ENCODE measurements at regions not wholly inside any gene's neighbourhood (a gene's known extent, or its start where the extent isn't known, plus 50 kb on each side); places are given as distances from the start of the nearest gene placed in this dataset.
A peak's percentile ranks its signal among the peaks of the same experiment; 100 is the strongest.
"Not testable (repeated sequence)": the region's sequence is repeated elsewhere in the genome, so short reads cannot be mapped to it uniquely, and the experiment has no call there.

DNA sequence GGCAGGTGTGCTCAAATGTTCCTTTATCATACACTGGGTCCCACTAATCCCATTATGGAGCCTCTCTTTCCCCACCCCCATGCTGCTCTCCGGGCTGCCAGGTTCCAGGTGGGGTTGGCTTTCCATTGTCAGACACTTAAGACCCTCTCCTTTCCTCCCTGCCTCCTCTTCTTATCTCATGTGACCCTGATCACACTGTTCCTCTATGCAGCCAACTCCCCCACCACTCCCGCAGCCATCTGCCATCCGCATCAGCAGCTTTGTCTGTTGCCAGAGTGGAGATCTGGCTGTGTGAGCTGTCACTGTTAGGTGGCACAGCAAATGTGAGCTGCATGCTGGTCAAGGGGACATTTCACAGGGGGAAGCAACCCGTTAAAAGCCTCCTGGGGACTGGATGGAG lies 391.4 kb downstream of the TNS3 start:
- DNase-seq (ENCODE audit: low spot score) = no peak

DNA sequence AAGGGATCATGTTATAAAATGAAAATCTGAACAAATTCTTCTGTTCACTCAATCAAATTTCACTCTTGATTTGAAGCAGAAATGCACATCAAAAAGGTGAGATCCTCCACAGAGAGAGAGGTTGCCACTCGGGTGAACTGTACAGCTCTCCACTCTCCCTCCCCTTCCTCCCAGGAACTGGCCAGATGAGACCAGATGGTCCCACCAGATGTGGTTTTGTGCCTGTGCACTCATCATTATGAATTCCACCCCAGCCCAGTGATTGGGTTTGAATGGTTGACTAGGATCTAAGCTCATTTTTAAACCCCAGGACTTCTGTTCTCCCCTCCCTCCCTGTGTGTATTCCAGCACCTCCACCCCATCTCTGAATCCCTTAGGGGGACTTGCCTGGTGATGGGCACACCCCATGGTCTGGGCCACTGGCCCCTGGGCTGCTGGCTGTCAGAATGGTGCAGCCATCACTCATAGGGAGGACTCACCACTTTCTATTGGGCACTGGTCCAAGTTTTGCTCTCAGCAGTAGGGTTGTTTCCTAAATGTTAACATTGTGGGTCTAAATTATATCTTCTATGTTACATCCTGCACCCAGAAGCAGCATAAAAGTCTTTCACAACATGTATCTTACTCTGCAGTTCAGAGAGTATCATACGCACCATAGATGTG lies 393.1 kb downstream of the TNS3 start:
- DNase-seq (ENCODE audit: low spot score) = no peak

DNA sequence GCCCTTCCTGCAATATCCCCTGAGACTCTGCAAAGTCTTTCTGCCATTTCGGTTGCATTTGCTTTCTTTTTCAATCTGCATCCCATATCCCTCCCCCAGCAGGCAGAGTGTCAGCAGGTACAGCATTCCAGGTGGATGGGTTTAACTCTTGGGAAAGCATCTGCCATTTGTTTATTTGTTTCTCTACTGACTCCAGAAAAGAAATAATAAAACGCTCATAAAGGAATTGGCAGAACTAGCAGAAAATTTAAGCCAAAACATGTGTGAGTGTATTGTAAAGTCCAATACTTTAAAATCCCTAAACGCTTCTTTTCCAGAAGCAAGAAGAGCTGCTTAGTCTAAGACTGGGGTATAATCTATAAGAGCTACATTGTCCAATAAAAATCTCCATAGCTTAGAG lies 393.8 kb downstream of the TNS3 start:
- DNase-seq (ENCODE audit: low spot score) = no peak

DNA sequence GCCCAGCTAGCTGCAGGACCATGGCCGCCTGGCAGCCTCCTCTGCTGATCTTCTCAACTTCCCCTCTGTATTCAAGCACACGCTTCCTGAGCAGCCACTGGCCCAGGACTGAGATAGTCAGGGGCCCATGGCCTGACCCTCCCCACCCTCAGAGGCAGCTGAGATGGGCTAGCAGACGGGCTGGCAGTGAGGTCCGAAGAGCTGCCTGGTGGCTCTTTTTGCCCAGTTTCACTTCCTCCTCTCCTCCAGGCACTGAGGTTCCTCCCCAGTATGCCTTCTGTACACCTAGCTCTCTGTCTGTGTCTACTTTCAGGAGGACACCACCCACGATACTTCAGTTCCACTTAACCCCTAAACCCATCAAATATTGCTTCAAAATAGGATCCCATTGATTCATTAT lies 395.6 kb downstream of the TNS3 start:
- no peak for DNase-seq (ENCODE audit: low spot score)

DNA sequence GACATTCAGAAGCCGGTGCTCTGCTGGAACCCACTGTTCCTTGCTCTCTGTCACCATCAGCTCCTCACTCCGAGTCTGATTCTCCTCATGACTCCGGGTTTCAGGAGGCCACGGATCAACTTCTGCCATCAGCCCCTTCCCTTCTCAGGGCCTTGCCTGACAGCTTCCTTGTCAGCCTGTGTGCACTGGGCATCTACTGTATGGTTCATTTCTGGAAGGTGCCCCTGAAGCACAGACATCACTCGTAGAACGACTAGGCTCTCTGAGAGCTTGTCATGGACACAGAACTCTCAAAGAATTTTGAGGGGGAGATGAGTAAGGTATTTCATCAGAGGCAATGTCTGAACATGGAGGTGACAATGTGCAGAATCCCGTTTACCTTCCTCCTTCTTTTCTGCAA lies 396.1 kb downstream of the TNS3 start:
- no peak for DNase-seq (ENCODE audit: low spot score)

DNA sequence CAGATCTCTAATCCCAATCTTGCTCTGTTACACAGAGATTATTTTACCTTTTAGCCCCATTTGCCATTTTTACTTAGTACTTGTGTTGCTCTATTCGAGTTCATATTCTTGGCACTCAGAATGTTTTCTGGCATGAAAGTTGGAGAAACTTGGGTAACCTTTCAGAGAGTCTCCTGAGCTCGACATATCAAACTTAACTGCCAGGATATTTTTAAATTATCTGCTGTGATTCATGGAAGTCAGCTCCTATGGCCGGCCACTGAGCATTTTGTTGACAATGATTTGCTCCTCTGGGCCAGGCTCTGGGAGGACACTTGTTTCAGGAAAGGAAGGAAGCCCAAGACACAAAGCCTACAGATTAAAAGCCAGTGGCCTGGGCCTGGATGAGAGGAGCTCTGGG lies 396.7 kb downstream of the TNS3 start:
- DNase-seq (ENCODE audit: low spot score) = no peak

DNA sequence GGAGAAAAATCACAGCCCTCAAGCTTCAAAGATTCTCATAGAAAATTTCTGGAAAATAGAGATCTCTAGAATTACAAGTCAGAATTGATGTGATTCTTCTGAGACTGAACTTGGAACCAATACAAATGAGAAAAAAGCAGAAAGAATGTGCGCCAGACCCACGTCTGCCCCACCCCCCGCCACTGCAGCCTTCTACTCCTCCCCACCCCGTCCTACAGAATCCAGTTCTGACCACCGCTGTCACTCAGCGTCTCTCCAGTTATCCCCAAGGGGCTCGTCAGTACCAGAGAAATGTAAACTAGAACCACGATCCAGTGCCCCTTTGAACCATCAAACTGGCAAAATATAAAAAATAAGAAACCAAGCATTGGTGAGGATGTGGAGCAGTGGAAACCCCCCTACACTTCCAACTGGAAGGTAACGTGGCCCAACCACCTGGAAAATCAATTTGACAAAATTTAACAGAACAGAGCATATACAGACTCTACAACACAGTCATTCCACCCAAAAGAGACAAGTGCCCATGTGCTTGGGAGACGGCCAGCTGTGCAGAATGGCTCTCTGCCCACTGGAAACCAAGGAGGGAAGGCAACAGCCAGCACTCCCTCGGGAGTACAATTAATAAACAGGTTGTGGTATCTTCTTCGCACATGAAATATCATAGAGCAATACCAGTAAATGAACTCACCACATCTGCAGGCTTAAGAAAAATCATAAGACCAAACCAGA lies 397.9 kb downstream of the TNS3 start:
- DNase-seq (ENCODE audit: low spot score) = no peak

DNA sequence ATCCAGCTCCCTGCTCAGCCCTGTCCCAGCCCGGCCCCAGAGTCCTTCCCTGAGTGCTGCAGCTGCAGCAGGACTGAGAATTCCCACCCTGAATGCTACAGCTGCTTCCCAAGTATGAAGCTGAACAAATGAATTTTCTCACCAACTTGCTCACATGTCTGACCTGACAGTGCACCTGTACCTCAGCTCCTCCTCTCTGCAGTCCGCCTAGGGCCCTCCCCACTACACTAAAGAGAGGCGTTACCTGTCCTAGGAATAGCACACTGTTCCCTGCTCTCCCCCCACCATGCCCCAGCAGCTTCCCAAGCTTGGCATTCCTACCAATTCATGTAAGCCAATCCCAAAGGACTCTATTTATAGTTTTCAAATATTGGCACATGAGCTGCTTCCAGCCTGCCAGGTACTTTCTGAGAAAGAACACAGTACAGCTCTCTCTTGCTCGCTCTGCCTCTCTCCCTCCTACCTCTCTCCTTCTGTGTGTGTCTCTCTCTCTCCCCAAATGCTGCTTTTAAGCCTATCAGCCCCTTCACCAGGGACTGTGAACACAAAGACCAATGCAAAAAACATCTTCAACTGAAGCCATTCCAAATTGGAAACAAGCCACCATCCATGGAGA lies 400.1 kb downstream of the TNS3 start:
- no peak for DNase-seq (ENCODE audit: low spot score)

DNA sequence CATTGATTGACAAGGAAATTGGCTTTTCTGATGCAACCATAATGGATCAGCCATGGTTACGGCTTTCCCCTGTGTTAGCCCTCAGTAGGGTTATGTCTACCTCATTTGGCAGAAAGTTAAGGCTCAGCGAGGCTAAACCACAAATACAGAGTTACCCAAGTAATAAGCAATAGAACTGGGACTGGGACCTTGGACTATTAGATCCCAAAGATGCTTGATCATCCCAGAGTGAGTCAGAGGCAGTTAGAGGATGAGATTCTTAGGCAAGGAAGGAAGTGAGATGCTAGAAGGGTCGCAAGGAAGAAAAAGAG lies 401.4 kb downstream of the TNS3 start:
- DNase-seq (ENCODE audit: low spot score) = no peak

DNA sequence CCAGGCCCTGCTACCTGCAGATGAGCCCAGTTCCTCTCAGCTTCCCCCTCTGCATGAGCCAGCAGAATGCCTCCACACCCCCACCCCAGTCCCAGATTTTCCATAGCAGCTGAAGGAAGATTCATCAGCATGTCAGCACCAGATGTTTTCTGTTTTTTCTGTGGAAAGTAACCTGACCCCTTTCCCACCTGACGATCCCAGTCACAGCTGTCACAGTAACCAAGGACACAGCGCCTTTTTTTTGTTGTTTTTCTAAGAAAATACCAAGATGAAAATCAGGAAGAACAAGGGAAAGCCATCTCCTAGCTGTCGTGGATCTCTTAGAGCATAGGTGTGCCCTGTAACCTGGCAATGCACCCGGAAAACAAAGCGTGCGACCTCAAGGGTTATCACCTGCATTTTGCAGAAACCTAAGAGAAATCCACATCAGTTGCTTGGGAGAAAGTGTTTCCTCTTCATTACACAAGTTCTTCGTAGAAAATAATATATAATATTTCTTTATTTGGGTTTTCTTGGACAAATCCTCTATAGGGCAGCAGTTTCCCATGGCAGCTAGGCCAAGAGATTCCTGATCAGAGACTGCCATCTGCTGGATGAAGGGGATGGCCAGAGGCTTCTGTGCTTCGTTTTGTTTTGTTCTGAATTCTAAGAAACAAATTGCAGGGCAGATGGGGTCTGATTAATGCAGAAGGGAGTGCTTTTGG lies 401.9 kb downstream of the TNS3 start:
- peak; percentile 77 for DNase-seq (ENCODE audit: low spot score)

DNA sequence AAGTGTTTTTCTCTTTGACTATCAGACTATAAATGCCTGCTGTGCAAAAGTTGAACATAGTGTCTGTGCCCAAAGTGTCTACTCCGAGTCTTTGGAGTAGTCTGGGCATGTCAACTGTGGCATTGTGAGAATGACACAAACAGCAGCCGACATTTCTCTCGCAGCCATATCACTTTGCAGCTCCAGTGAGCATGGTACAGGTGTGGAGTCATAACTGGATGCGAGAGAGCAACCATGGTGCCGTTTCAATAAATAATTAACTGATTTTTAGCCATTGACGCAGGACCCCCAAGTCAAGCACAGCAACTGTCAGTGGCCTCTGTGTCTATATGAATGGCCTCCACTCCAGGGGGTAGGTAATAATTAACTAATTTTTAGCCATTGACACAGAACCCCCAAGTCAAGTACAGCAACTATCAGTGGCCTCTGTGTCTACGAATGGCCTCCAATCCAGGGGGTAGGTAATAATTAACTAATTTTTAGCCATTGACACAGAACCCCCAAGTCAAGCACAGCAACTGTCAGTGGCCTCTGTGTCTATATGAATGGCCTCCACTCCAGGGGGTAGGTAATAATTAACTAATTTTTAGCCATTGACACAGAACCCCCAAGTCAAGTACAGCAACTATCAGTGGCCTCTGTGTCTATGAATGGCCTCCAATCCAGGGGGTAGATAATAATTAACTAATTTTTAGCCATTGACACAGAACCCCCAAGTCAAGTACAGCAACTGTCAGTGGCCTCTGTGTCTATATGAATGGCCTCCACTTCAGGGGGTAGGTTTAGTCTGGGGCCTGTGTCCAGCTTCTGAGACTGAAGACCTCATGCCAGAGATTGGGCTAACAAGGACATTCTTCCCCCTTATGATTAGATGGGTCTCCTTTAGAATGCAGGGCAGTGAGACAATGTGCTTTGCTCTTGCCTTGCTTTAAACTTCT lies 409.0 kb downstream of the TNS3 start:
- DNase-seq (ENCODE audit: low spot score) = not testable (repeated sequence)

DNA sequence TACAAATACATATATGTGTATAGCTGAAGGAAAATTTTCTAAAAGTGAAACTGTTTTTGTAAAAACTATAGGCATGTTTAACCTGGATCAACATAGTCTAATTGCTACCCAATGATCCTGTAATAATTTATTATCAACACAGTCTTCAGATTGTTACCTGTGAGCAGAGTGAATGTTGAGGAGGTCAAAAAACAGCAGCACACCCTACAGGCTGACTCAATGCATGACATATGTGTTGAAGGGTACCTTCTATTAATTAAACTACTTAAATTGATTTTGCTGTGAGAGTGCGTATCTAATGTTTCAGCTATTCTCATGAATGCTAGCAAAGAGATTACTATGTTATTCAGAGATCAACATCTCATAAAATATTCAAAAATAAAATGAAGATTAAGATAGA lies 411.4 kb downstream of the TNS3 start:
- no peak for DNase-seq (ENCODE audit: low spot score)

DNA sequence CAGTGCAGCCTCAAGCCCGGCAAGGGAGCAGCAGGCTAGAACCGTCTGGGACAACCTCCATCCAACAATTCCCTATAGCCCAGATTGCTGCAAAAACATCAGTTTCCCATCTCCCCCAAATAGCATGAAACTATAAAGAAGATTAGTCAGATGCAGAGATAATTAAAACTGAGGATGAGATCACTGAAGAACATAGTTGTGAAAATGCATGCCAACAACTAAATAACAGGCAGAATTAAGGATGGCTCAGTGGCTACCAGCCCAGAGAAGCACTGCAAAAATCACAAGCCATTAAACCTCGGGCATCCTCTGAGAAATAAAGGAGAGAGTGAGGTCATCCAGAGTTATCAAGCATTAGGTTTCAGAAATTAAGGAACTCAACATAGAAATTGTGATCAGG lies 427.1 kb downstream of the TNS3 start:
- DNase-seq (ENCODE audit: low spot score) = no peak

DNA sequence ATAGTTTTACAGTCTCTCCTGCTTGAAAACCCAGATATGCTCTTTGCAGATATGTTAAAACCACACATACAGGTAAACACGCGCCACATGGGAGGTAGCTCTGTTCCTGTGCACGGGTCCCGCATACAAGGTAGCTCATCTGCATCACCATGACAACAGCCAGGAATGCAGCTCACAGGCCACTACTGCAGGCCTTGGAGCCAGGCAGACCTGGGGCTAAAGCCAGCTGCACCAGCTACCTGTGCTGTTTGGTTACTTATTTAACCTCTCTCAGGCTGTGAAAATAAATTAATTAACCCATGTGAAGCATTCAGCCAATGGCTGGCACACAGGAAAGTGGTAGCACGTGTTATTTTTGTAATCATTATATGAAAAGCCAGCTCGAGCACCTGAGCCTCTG lies 428.3 kb downstream of the TNS3 start:
- DNase-seq (ENCODE audit: low spot score) = peak; percentile 78

DNA sequence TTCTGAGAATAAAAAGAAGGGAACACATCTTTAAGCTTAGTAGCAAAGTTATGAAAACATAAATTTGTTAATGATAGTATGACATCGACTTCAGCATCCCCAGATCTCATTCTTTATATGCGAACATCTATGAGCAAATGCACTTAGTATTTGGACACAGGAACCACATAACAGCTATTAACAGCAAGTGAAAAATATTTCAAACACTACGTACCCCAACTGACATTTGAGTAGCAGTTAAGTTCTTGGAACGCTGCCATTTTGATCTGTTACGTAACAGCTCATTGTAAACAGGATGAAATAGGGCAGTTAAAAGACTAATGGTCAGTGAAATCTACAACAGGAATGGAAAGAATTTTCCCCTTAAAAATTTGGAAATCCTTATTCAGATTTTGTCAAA lies 428.9 kb downstream of the TNS3 start:
- peak; percentile 18 for DNase-seq (ENCODE audit: low spot score)

DNA sequence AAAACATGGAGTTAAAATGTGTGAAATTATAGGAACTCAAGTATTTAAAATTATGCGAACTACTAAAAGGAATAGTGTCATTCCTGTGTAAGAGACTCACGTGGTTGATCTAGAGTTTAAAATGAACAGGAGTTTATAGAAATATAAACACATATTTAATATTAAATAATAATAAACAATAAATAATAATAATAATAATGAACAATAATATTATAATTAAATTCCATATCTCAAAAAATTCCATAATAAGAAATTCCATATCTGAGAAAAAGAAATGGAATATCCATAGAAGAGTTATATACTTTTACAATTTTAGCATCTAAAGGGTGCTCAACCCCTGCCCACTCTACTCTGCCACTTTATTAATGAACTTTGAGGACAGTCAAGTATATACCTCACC lies 429.6 kb downstream of the TNS3 start:
- no peak for DNase-seq (ENCODE audit: low spot score)

DNA sequence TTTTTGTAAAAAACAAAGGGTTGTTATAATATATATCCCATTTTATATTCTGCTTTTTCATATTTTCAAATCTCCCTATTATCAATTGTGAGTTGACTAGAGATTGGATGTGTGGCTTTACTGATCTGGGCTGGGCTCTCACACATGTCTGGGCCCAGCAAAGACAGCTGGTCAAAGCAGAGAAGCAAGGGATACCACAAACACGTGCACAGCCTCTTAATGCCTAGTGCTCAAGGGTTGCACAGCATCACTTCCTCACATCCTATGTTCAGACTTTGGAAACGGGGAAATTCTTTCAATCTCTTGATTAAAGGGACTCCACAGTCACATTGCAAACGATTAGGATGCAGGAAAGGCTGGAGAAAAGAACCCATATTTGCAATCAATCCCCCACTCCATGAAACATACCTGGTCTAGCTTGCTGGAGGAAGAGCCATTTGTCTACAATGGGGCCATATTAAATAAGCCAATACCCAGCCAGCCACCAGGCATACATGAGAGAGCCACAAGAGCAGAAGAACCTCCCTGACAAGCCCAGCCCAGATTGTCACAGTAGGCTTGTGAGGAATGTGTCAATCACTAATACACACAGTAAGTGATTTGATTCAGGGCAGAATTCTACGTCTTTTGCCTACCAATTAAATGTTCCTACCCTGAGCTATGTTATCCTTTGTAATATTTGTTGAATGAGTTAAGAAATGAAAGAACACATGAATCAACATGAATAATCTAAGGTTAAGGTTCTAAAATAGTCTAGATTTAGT lies 431.2 kb downstream of the TNS3 start:
- no peak for DNase-seq (ENCODE audit: low spot score)

DNA sequence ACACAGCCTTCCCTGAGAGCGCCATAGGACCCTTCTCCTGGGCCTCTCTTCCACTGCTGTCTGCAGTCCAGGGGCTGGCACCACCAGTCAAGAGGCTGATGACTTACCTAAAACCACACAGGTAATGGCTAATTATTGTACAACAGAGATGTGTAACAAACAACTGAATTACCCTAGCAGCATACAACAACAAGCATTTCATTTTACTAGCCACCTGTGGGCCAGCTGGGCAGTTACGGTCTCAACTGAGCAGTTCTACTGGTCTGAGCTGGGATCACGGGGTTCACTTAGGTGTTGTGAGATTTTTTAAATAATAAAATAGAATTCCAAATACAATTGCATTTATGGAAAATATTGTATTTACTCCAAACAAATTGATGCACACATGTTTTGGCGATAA lies 431.9 kb downstream of the TNS3 start:
- no peak for DNase-seq (ENCODE audit: low spot score)

DNA sequence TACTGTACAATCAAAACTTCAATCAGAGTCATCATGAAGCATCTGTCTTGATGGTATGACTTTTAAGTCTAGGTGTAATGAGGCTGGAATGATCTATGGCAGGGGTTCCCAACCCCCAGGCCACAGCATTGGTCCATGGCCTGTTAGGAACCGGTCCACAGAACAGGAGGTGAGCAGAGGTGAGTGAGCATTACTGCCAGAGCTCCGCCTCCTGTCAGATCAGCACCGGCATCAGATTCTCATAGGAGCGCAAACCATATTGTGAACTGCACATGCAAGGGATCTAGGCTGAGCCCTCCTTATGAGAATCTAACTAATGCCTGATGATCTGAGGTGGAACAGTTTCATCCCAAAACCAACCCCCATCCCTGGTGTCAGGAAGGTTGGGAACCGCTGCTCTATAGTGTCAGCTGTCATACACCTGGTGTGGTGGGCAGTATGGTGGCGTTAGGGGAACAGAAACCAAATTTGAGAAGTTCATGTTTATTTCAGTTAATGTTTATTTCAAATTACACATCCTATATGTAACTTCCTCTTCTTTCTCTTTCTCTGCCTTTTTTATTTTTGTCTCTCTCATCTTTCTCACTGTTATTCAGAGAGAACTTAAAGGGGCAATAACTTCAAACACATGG lies 432.6 kb downstream of the TNS3 start:
- no peak for DNase-seq (ENCODE audit: low spot score)

DNA sequence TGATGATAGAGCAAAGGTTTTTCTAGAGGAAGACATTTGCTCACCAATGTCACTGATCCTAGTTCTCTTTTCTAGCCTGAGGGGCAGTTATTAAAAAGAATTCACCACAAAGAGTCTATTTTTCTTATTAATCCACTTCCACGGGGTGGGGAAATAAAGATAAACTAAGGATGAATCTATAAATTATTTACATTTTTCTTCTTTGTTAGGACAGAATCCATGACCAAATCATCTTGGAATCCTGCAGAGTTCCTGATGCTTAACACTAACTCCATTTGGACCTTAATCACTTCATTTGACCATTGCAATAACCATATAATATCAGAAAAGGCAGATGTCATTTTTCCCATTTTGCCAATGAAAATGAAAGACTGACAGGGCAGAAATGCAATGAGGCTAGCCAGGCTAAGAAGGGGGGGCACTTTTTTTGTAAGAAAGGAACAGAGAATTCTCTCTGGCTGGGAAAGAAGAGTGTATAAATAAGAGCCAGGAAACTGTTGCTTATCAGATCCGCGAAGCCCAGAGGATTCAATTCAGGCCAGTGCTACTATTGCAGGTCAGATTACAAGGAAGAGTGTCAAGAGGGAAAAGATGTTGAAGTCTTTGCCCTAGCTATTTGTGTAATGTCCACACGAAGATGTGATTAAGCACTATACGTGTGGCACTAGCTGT lies 433.2 kb downstream of the TNS3 start:
- no peak for DNase-seq (ENCODE audit: low spot score)
